Esophagus muscularis mucosa (tissue), 4 donors: ENCODE measurements at regions not wholly inside any gene's neighbourhood (a gene's known extent, or its start where the extent isn't known, plus 50 kb on each side); places are given as distances from the start of the nearest gene placed in this dataset.

Experiments
- DNase-seq: peaks from one replicate; pipeline ENCODE4 v3.0.0-alpha.2; 2017; ENCODE audit errors: extremely low spot score
- H3K27ac ChIP-seq, 4 donors: fragments of 200-600 bp; sonication (generic); replicated peaks in 1 of 4; 1 replicate in 3 of 4; 2 replicates in 1 of 4; pipeline ENCODE4 v1.5.1; 2016 to 2019; ENCODE audit warnings: mild to moderate bottlenecking in 1 of 4
- H3K27me3 ChIP-seq, 4 donors: fragments of 200-600 bp; sonication (generic); one replicate each; pipeline versions ENCODE4 v1.5.1 to v1.6.0; 2016 to 2019
- H3K36me3 ChIP-seq, 4 donors: fragments of 200-600 bp; sonication (generic); one replicate each; pipeline ENCODE4 v1.5.1; 2016 to 2019
- H3K4me1 ChIP-seq, 4 donors: fragments of 200-600 bp; sonication (generic); one replicate each; pipeline ENCODE4 v1.5.1; 2016 to 2019
- H3K4me3 ChIP-seq, 4 donors: fragments of 200-600 bp; sonication (generic); 1 replicate in 2 of 4; 2 replicates in 2 of 4; pipeline ENCODE4 v1.5.1; 2016 to 2019; ENCODE audit warnings: mild to moderate bottlenecking in 4 of 4, moderate library complexity in 1 of 4
- H3K9me3 ChIP-seq, 4 donors: fragments of 200-600 bp; sonication (generic); 1 replicate in 3 of 4; 2 replicates in 1 of 4; pipeline ENCODE4 v1.5.1; 2016 to 2019
- EP300 ChIP-seq: sonication (generic); formaldehyde crosslinking; IDR thresholded peaks from one replicate; pipeline ENCODE4 v1.6.1; 2017; ENCODE audit warnings: antibody characterized with exemption
- POLR2A ChIP-seq: fragments of 450-650 bp; IDR thresholded peaks from one replicate; pipeline ENCODE4 v1.6.1; 2017; ENCODE audit warnings: antibody characterized with exemption, moderate library complexity, mild to moderate bottlenecking, low read depth
- POLR2AphosphoS5 ChIP-seq, 2 donors: sonication (generic); formaldehyde crosslinking; IDR thresholded peaks; one replicate each; pipeline ENCODE4 v1.6.1; 2017; ENCODE audit warnings: antibody characterized with exemption in 2 of 2
- WGBS: methylation state at CpG from one replicate; pipeline ENCODE4 v1.1.5; 2018; 5-methylcytosine and 5-hydroxymethylcytosine counted together
- intact Hi-C: fragments of 100-400 bp; cut with DNase I; formaldehyde crosslinking; loops from one replicate; pipeline ENCODE4 v1.15.1; 2023
- TF ChIP-seq, protein P1 (sequence below), 3 experiments: fragments of 200-600 bp in 2 of 3; fragments of 450-650 bp in 1 of 3; sonication (generic) in 2 of 3; IDR thresholded peaks; one replicate each; pipeline ENCODE4 v1.5.1; 2017 to 2019; ENCODE audit warnings: antibody characterized with exemption in 3 of 3, mild to moderate bottlenecking in 2 of 3, moderate library complexity in 1 of 3

DNA sequence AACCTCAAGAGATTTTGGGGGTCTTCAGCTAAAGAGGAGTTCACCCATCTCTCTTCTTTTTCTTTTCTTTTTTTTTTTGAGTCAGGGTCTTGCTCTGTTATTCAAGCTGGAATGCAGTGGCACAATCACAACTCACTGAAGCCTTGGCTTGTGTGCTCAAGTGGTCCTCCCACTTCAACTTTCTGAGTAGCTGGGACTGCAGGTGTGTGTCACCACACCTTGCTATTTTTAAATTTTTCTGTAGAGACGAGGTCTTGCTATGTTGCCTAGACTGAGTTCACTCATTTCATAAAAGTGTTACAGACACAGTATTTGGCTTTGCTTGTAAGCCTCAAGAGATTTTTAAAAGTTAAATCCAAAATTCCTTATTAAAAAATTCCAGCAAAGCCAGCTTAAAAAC, 71.7 kb downstream of the OXSM start:
- Histone ChIP-seq H3K27ac (no peak overlapping the region), H3K9me3 (peaks cover 0 to 3% (median 0%) of the 10 kb centered on the region in 4 donors), H3K4me1 (no peaks in the 10 kb centered on the region), H3K27me3 (no peaks in the 10 kb centered on the region), H3K36me3 (no peaks in the 10 kb centered on the region), H3K4me3 (no peak overlapping the region)
- DNase-seq = no peak
- 100% methylated on average over 1 of the region's 1 CpG for WGBS
- intact Hi-C loops = no loop called here
- no peak for TF ChIP-seq EP300
- TF ChIP-seq, protein P1, sequence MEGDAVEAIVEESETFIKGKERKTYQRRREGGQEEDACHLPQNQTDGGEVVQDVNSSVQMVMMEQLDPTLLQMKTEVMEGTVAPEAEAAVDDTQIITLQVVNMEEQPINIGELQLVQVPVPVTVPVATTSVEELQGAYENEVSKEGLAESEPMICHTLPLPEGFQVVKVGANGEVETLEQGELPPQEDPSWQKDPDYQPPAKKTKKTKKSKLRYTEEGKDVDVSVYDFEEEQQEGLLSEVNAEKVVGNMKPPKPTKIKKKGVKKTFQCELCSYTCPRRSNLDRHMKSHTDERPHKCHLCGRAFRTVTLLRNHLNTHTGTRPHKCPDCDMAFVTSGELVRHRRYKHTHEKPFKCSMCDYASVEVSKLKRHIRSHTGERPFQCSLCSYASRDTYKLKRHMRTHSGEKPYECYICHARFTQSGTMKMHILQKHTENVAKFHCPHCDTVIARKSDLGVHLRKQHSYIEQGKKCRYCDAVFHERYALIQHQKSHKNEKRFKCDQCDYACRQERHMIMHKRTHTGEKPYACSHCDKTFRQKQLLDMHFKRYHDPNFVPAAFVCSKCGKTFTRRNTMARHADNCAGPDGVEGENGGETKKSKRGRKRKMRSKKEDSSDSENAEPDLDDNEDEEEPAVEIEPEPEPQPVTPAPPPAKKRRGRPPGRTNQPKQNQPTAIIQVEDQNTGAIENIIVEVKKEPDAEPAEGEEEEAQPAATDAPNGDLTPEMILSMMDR (IDR thresholded peaks at IDR 0.05) = no peak
- no peak for TF ChIP-seq POLR2A
- no peak for TF ChIP-seq POLR2AphosphoS5 (IDR thresholded peaks at IDR 0.05)

DNA sequence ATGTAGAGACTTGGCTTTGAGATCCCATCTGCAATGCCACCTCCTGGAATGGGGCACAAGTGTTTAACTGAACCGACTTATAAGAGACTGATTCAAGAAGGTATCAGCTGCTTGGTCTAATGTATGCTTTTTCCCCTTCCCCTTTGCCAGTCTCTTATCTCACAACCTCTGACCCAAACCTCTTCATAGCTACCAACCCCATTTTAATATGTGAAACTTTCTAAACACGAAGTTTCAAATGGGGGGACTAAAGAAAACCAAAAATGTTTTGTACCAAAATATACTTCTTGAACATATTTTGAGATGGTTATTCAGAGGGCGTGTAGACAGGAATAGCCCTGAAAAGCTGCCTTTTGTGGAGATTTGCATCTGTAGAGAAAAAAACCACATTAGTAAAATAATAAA, 73.1 kb downstream of the OXSM start:
- TF ChIP-seq, protein P1 (IDR thresholded peaks at IDR 0.05) = no peak
- TF ChIP-seq POLR2A (no peak), EP300 (no peak), POLR2AphosphoS5 (IDR thresholded peaks at IDR 0.05) (no peak)
- H3K4me1 ChIP-seq = no peaks in the 10 kb centered on the region
- WGBS = 88% methylated on average over 3 of the region's 3 CpGs
- H3K36me3 ChIP-seq = no peaks in the 10 kb centered on the region
- peaks cover 0 to 3% (median 0%) of the 10 kb centered on the region in 4 donors for H3K9me3 ChIP-seq
- no peaks in the 10 kb centered on the region for H3K27me3 ChIP-seq
- no peak overlapping the region for H3K27ac ChIP-seq
- no peak for DNase-seq
- intact Hi-C loops = no loop called here
- no peak overlapping the region for H3K4me3 ChIP-seq

- WGBS = 85% methylated on average over 3 of the region's 3 CpGs
- intact Hi-C loops = no loop called here
- TF ChIP-seq, protein P1 (IDR thresholded peaks at IDR 0.05) = no peak
- TF ChIP-seq EP300 (no peak), POLR2A (no peak), POLR2AphosphoS5 (IDR thresholded peaks at IDR 0.05) (no peak)
- no peak overlapping the region for H3K27ac ChIP-seq
- no peaks in the 10 kb centered on the region for H3K4me1 ChIP-seq
- DNase-seq = no peak
- no peak overlapping the region for H3K4me3 ChIP-seq
- no peaks in the 10 kb centered on the region for H3K36me3 ChIP-seq
- H3K27me3 ChIP-seq = no peaks in the 10 kb centered on the region
- H3K9me3 ChIP-seq = peaks cover 0 to 3% (median 0%) of the 10 kb centered on the region in 4 donors
Measured at GRCh38 chr3:25863416-25863959, 73.6 kb downstream of the OXSM start.

GRCh38 chr3:25870452-25870851, 80.6 kb downstream of the OXSM start:
- intact Hi-C loops = no loop called here
- no peak for DNase-seq
- Histone ChIP-seq H3K27ac (no peak overlapping the region), H3K36me3 (no peaks in the 10 kb centered on the region), H3K27me3 (no peaks in the 10 kb centered on the region), H3K4me1 (no peaks in the 10 kb centered on the region), H3K4me3 (no peak overlapping the region), H3K9me3 (no peaks in the 10 kb centered on the region)
- TF ChIP-seq, protein P1 (IDR thresholded peaks at IDR 0.05) = no peak
- no peak for TF ChIP-seq EP300
- TF ChIP-seq POLR2AphosphoS5 (IDR thresholded peaks at IDR 0.05) = no peak
- TF ChIP-seq POLR2A = no peak
